Small intestine (tissue), 7 donors: ENCODE measurements at regions not wholly inside any gene's neighbourhood (a gene's known extent, or its start where the extent isn't known, plus 50 kb on each side); places are given as distances from the start of the nearest gene placed in this dataset.
"Not testable (repeated sequence)": the region's sequence is repeated elsewhere in the genome, so short reads cannot be mapped to it uniquely, and the experiment has no call there.

Experiments used
- DNase-seq, 2 donors: peaks; one replicate each; pipeline versions ENCODE4 v3.0.0 to v3.0.0-alpha.2; 2013
- FAIRE-seq: peaks from 2 replicates; lab custom pipeline; 2012; peaks lifted over from hg19 to GRCh38; lab: Jason Lieb, UNC
- H3K27ac ChIP-seq, 3 donors: one replicate each; pipeline ENCODE4 v1.5.1; 2013; ENCODE audit warnings: low read length in 2 of 3, mild to moderate bottlenecking in 2 of 3, control low read depth in 1 of 3, inconsistent platforms in 1 of 3, low read depth in 1 of 3, moderate library complexity in 1 of 3
- H3K27me3 ChIP-seq, 3 donors: one replicate each; pipeline ENCODE4 v1.6.1; 2013; ENCODE audit warnings: low read length in 3 of 3, inconsistent platforms in 1 of 3; ENCODE audit not compliant: control insufficient read depth in 3 of 3, insufficient read depth in 3 of 3
- H3K36me3 ChIP-seq, 3 donors: one replicate each; pipeline ENCODE4 v1.6.1; 2013; ENCODE audit warnings: low read length in 3 of 3, inconsistent platforms in 1 of 3, low read depth in 1 of 3, mild to moderate bottlenecking in 1 of 3, moderate library complexity in 1 of 3; ENCODE audit not compliant: control insufficient read depth in 3 of 3, insufficient read depth in 2 of 3
- H3K4me1 ChIP-seq, 3 donors: one replicate each; pipeline ENCODE4 v1.6.1; 2013; ENCODE audit warnings: low read length in 2 of 3, inconsistent platforms in 1 of 3, low read depth in 1 of 3, mild to moderate bottlenecking in 1 of 3, moderate library complexity in 1 of 3; ENCODE audit not compliant: control insufficient read depth in 3 of 3, insufficient read depth in 2 of 3
- H3K4me3 ChIP-seq, 3 donors: one replicate each; pipeline ENCODE4 v1.5.1; 2013; ENCODE audit warnings: low read length in 3 of 3, control low read depth in 1 of 3, inconsistent platforms in 1 of 3, low read depth in 1 of 3, mild to moderate bottlenecking in 1 of 3, moderate library complexity in 1 of 3
- H3K9me3 ChIP-seq, 2 donors: one replicate each; pipeline ENCODE4 v1.6.1; 2013; ENCODE audit warnings: low read depth in 1 of 2, low read length in 1 of 2; ENCODE audit not compliant: control insufficient read depth in 2 of 2, insufficient read depth in 1 of 2
- WGBS, 3 donors: extraction: QIAGEN DNeasy Blood & Tissue Kit; methylation state at CpG; one replicate each; pipeline ENCODE4 v1.1.7; 2013; 5-methylcytosine and 5-hydroxymethylcytosine counted together
- donor health status: healthy with polysubstance abuse.
- donor health status: control.
- donor health status: control.
- donor health status: Bipolar disorder and iron deficiency.
- donor health status: healthy.

GRCh38 chr11:23590596-23591308 is 730.5 kb upstream of the CCDC179 start:
- WGBS, 3 donors: 54 to 76% (median 61%) methylated on average over 3 of the region's 3 CpGs
- no peak for FAIRE-seq

GRCh38 chr11:23594755-23595154 is 734.5 kb upstream of the CCDC179 start:
- H3K4me1 ChIP-seq: no peaks in the 10 kb centered on the region
- FAIRE-seq (no peak), DNase-seq (no peak)
- no peaks in the 10 kb centered on the region for H3K36me3 ChIP-seq
- H3K9me3 ChIP-seq: peaks cover 0 to 4% of the 10 kb centered on the region in 2 donors
- no peak overlapping the region for H3K27ac ChIP-seq
- H3K4me3 ChIP-seq: no peak overlapping the region
- 30 to 41% (median 32%) methylated on average over 3 of the region's 3 CpGs for WGBS, 3 donors
- H3K27me3 ChIP-seq: no peaks in the 10 kb centered on the region

More at GRCh38 chr11:23590596-23591308, 730.5 kb upstream of the CCDC179 start:
- no peak overlapping the region for H3K4me3 ChIP-seq
- H3K36me3 ChIP-seq: no peaks in the 10 kb centered on the region
- DNase-seq: no peak
- H3K27ac ChIP-seq: no peak overlapping the region
- no peaks in the 10 kb centered on the region for H3K4me1 ChIP-seq
- H3K27me3 ChIP-seq: no peaks in the 10 kb centered on the region
- no peaks in the 10 kb centered on the region for H3K9me3 ChIP-seq

- no peaks in the 10 kb centered on the region for H3K9me3 ChIP-seq
- 67 to 85% (median 74%) methylated on average over 3 of the region's 3 CpGs for WGBS, 3 donors
- no peaks in the 10 kb centered on the region for H3K36me3 ChIP-seq
- no peak overlapping the region for H3K4me3 ChIP-seq
- no peak for DNase-seq
- no peaks in the 10 kb centered on the region for H3K4me1 ChIP-seq
- H3K27me3 ChIP-seq: no peaks in the 10 kb centered on the region
- no peak for FAIRE-seq
- H3K27ac ChIP-seq: no peak overlapping the region
Measured at GRCh38 chr11:23604966-23605365, 744.7 kb upstream of the CCDC179 start.

GRCh38 chr11:23606191-23606590 is 745.9 kb upstream of the CCDC179 start:
- Histone ChIP-seq H3K36me3 (no peaks in the 10 kb centered on the region), H3K9me3 (no peaks in the 10 kb centered on the region), H3K27ac (no peak overlapping the region), H3K4me3 (no peak overlapping the region), H3K4me1 (no peaks in the 10 kb centered on the region), H3K27me3 (no peaks in the 10 kb centered on the region)
- 54 to 67% (median 62%) methylated on average over 1 of the region's 1 CpG for WGBS, 3 donors
- FAIRE-seq: no peak
- DNase-seq: no peak

GRCh38 chr11:23611726-23612125 is 751.5 kb upstream of the CCDC179 start:
- no peak for DNase-seq
- H3K9me3 ChIP-seq: no peaks in the 10 kb centered on the region
- H3K27ac ChIP-seq: no peak overlapping the region
- no peaks in the 10 kb centered on the region for H3K36me3 ChIP-seq
- no peak for FAIRE-seq
- H3K4me3 ChIP-seq: no peak overlapping the region
- H3K4me1 ChIP-seq: no peaks in the 10 kb centered on the region
- WGBS, 3 donors: 76 to 86% (median 82%) methylated on average over 3 of the region's 3 CpGs
- no peaks in the 10 kb centered on the region for H3K27me3 ChIP-seq

GRCh38 chr11:23620617-23621016 is 760.3 kb upstream of the CCDC179 start:
- H3K27me3 ChIP-seq: no peaks in the 10 kb centered on the region
- H3K27ac ChIP-seq: no peak overlapping the region
- no peak overlapping the region for H3K4me3 ChIP-seq
- DNase-seq (no peak), FAIRE-seq (no peak)
- H3K4me1 ChIP-seq: no peaks in the 10 kb centered on the region
- no peaks in the 10 kb centered on the region for H3K9me3 ChIP-seq
- H3K36me3 ChIP-seq: no peaks in the 10 kb centered on the region

GRCh38 chr11:23632293-23632692 is 772.0 kb upstream of the CCDC179 start:
- H3K36me3 ChIP-seq: no peaks in the 10 kb centered on the region
- no peaks in the 10 kb centered on the region for H3K27me3 ChIP-seq
- H3K4me3 ChIP-seq: no peak overlapping the region
- H3K9me3 ChIP-seq: peaks cover 0 to 4% of the 10 kb centered on the region in 2 donors
- H3K4me1 ChIP-seq: no peaks in the 10 kb centered on the region
- 66 to 94% (median 92%) methylated on average over 2 of the region's 2 CpGs for WGBS, 3 donors
- no peak overlapping the region for H3K27ac ChIP-seq
- no peak for DNase-seq
- FAIRE-seq: no peak

GRCh38 chr11:23644443-23644842 is 784.2 kb upstream of the CCDC179 start:
- no peaks in the 10 kb centered on the region for H3K27me3 ChIP-seq
- H3K4me1 ChIP-seq: no peaks in the 10 kb centered on the region
- no peak overlapping the region for H3K27ac ChIP-seq
- no peak overlapping the region for H3K4me3 ChIP-seq
- FAIRE-seq: no peak
- H3K9me3 ChIP-seq: no peaks in the 10 kb centered on the region
- H3K36me3 ChIP-seq: no peaks in the 10 kb centered on the region
- 68 to 86% (median 74%) methylated on average over 1 of the region's 1 CpG for WGBS, 3 donors
- no peak for DNase-seq

- 93 to 94% (median 93%) methylated on average over 20 of the region's 20 CpGs for WGBS, 3 donors
- H3K27me3 ChIP-seq, H3K27ac ChIP-seq, H3K4me3 ChIP-seq, H3K4me1 ChIP-seq, FAIRE-seq, H3K9me3 ChIP-seq, DNase-seq, H3K36me3 ChIP-seq: not testable (repeated sequence)
Measured at GRCh38 chr11:23652336-23652735, 792.1 kb upstream of the CCDC179 start.
